Esophagus squamous epithelium (tissue), 5 donors: ENCODE measurements at regions not wholly inside any gene's neighbourhood (a gene's known extent, or its start where the extent isn't known, plus 50 kb on each side); places are given as distances from the start of the nearest gene placed in this dataset.

Experiments used
- DNase-seq: peaks from one replicate; lab custom pipeline; 2025; lab: John Stamatoyannopoulos, UW
- H3K27ac ChIP-seq, 4 donors: fragments of 200-600 bp; sonication (generic); one replicate each; pipeline ENCODE4 v1.5.1; 2016 to 2019; ENCODE audit warnings: mild to moderate bottlenecking in 1 of 4
- H3K27me3 ChIP-seq, 4 donors: fragments of 200-600 bp; sonication (generic); 1 replicate in 3 of 4; 2 replicates in 1 of 4; pipeline versions ENCODE4 v1.5.1 to v1.6.0; 2017 to 2021; ENCODE audit warnings: antibody characterized with exemption in 1 of 4
- H3K36me3 ChIP-seq, 3 donors: fragments of 200-600 bp; sonication (generic); one replicate each; pipeline ENCODE4 v1.5.1; 2016 to 2019
- H3K4me1 ChIP-seq, 3 donors: fragments of 200-600 bp; sonication (generic); one replicate each; pipeline ENCODE4 v1.5.1; 2017 to 2019
- H3K4me3 ChIP-seq, 4 donors: fragments of 200-600 bp; sonication (generic); 1 replicate in 3 of 4; 2 replicates in 1 of 4; pipeline ENCODE4 v1.5.1; 2016 to 2019; ENCODE audit warnings: mild to moderate bottlenecking in 2 of 4, moderate library complexity in 1 of 4
- H3K9me3 ChIP-seq, 3 donors: fragments of 200-600 bp; sonication (generic); one replicate each; pipeline ENCODE4 v1.5.1; 2016 to 2019
- POLR2A ChIP-seq, 4 donors: fragments of 450-650 bp; IDR thresholded peaks; one replicate each; pipeline ENCODE4 v1.6.1; 2017; ENCODE audit warnings: antibody characterized with exemption in 4 of 4, mild to moderate bottlenecking in 4 of 4, moderate library complexity in 3 of 4
- WGBS, 2 donors: methylation state at CpG; one replicate each; pipeline ENCODE4 v1.1.5; 2018; 5-methylcytosine and 5-hydroxymethylcytosine counted together
- intact Hi-C: fragments of 100-400 bp; cut with DNase I; formaldehyde crosslinking; loops from one replicate; pipeline ENCODE4 v1.15.0; 2022
- TF ChIP-seq, protein P1 (sequence below), 6 experiments: fragments of 450-650 bp in 4 of 6; fragments of 200-600 bp in 2 of 6; sonication (generic) in 2 of 6; IDR thresholded peaks; one replicate each; pipeline ENCODE4 v1.5.1; 2016 to 2019; ENCODE audit warnings: antibody characterized with exemption in 6 of 6, mild to moderate bottlenecking in 4 of 6, moderate library complexity in 4 of 6
- donor health status: DM: yes; HTN: yes; CAD: no.

DNA sequence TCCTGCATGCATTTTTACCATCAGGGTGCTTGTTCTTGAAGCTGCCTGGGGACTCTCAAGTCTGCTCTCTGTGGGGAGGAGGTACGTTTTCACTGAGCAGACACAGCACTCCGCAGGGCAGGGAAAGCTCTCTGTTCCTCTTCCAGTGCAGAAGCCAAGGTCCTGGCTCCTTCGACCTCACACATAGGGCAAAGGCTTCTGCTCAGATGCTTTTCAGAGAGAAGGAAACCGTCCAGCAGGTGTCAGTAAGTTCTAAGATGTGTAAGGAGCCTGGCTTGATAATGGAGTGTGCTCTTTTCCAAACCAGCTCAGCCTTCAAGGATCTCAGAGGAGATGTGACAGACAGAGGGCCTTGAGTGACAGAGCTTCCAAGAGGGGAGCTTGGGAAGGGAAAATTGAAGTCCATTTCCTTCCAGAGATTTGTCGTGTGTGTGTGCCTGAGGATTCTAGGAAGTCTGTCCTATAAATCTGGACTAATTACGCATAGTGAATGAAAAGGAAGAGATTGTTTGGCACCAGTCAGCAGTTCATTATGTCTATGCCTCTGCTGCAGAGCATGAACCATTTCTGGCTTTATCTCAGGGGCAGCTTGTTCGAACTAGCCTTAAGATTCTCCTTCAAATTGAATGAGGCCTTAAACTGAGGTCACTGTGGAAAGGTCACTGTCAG, 67.3 kb upstream of the UPP2 start:
- Histone ChIP-seq H3K9me3 (no peaks in the 10 kb centered on the region), H3K27ac (no peak overlapping the region), H3K36me3 (no peaks in the 10 kb centered on the region), H3K4me3 (no peak overlapping the region), H3K27me3 (no peaks in the 10 kb centered on the region), H3K4me1 (no peaks in the 10 kb centered on the region)
- TF ChIP-seq, protein P1, sequence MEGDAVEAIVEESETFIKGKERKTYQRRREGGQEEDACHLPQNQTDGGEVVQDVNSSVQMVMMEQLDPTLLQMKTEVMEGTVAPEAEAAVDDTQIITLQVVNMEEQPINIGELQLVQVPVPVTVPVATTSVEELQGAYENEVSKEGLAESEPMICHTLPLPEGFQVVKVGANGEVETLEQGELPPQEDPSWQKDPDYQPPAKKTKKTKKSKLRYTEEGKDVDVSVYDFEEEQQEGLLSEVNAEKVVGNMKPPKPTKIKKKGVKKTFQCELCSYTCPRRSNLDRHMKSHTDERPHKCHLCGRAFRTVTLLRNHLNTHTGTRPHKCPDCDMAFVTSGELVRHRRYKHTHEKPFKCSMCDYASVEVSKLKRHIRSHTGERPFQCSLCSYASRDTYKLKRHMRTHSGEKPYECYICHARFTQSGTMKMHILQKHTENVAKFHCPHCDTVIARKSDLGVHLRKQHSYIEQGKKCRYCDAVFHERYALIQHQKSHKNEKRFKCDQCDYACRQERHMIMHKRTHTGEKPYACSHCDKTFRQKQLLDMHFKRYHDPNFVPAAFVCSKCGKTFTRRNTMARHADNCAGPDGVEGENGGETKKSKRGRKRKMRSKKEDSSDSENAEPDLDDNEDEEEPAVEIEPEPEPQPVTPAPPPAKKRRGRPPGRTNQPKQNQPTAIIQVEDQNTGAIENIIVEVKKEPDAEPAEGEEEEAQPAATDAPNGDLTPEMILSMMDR (IDR thresholded peaks at IDR 0.05) = peak; percentile 15 to 62 (median 46)
- TF ChIP-seq POLR2A (IDR thresholded peaks at IDR 0.05) = no peak
- intact Hi-C loops = loop anchor here (5.0 kb wide), 1 partner anchor 713 kb away; no protein-coding TSS in a partner anchor
- 26 to 30% methylated on average over 7 of the region's 7 CpGs for WGBS, 2 donors
- DNase-seq = no peak

DNA sequence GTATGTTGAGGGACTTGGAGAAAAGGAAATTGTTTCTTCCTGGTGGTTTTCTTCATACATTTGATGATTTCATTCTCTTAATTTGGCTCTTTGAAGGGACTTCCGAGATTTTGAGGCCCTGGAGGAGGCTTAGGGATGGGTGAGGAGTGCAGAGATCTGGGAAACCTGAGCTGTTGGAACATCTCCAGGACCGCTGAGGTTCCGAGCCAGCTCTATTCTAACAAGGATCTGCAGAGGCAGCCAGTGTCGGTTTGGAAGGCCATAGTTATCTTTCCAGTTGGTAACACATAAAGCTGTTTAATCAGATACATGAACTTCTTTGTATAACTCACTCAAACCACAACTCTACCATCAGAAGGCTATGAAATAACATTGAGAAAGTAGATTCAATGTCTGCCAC, 70.3 kb upstream of the UPP2 start:
- TF ChIP-seq, protein P1 (IDR thresholded peaks at IDR 0.05) = no peak
- TF ChIP-seq POLR2A (IDR thresholded peaks at IDR 0.05) = no peak
- Histone ChIP-seq H3K27ac (no peak overlapping the region), H3K27me3 (no peaks in the 10 kb centered on the region), H3K4me1 (no peaks in the 10 kb centered on the region), H3K9me3 (no peaks in the 10 kb centered on the region), H3K4me3 (no peak overlapping the region), H3K36me3 (no peaks in the 10 kb centered on the region)
- 41 to 74% methylated on average over 4 of the region's 4 CpGs for WGBS, 2 donors
- DNase-seq = no peak
- intact Hi-C loops = loop anchor here (5.0 kb wide), 1 partner anchor 716 kb away; no protein-coding TSS in a partner anchor

DNA sequence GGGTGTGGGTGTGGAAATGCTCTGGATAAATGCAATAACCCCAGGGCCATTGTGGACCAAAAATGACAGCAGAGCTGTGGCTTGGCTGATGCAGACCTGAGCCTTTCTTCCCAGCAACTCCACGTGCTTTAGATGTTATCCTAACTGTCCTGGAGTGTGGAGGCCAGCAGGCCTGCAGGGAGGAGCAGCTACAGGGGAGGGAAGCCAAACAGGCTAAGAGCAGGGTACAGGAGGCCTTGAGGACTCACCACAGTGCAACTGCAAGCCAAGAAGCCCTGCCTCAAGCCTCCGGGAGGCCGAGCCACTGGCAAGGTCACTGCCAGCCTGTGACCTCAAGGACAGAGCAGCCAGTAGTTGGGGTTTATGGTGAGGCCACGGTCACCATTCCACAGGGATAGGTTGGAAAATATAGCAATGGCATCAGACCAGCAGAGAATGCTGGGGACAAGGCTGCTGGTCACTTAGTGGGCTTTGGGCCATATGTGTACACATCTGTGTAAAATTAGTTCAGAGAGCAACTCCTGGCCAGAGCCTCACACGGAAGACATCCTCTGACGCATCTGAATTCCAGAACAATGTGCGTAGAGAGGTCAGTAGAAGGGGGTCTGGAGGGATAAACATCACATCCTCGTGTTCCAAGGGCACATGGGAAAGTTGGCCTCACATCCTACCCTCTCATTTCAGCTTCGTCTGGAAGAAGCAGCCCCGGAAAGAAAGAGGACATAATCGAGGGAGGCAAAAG, 76.2 kb upstream of the UPP2 start:
- Histone ChIP-seq H3K27ac (peak overlapping the region in 1 of 4 donors; percentile 5), H3K27me3 (no peaks in the 10 kb centered on the region), H3K36me3 (no peaks in the 10 kb centered on the region), H3K4me1 (peaks cover 0 to 1% (median 0%) of the 10 kb centered on the region in 3 donors), H3K4me3 (no peak overlapping the region), H3K9me3 (no peaks in the 10 kb centered on the region)
- intact Hi-C loops = no loop called here
- WGBS, 2 donors = 66 to 76% methylated on average over 8 to 10 of the region's 11 CpGs
- no peak for DNase-seq
- no peak for TF ChIP-seq POLR2A (IDR thresholded peaks at IDR 0.05)
- TF ChIP-seq, protein P1 (IDR thresholded peaks at IDR 0.05) = no peak

DNA sequence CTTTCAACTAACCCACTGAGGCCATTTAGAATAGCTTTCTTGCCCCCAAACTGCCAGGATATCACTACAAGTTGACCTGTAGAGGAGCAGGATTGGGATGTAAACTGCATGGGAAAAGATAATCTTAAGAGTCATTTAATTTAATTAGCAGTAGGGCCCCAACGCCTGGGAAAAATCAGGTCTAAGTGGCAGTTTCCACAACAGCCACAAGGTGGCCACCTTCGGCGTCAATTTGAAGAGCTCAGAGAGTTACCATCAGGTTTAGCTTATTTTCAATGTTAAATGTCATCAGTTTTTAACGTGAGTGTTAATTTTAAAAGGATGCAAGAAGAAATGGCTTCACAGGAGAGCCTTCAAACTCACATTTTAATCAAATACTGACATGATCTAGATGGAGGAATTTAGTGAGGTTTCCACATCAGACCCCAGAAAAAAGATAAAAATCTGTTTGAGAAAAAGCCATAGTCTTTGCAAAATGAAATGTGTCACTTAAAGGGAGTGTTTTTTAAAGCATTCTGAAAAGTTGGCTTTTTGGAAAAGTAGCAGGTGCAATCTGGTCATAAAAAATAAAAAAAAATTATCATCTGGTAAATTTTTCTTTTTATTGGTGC, 77.3 kb upstream of the UPP2 start:
- no peak for DNase-seq
- peaks cover 0 to 6% (median 0%) of the 10 kb centered on the region in 3 donors for H3K4me1 ChIP-seq
- intact Hi-C loops = no loop called here
- 0 to 2% methylated on average over 4 of the region's 4 CpGs for WGBS, 2 donors
- no peaks in the 10 kb centered on the region for H3K9me3 ChIP-seq
- H3K27me3 ChIP-seq = no peaks in the 10 kb centered on the region
- no peak overlapping the region for H3K27ac ChIP-seq
- H3K4me3 ChIP-seq = no peak overlapping the region
- no peaks in the 10 kb centered on the region for H3K36me3 ChIP-seq
- TF ChIP-seq, protein P1 (IDR thresholded peaks at IDR 0.05) = peak in 5 of 6 experiments; percentile 77 to 83 (median 82)
- TF ChIP-seq POLR2A (IDR thresholded peaks at IDR 0.05) = no peak

DNA sequence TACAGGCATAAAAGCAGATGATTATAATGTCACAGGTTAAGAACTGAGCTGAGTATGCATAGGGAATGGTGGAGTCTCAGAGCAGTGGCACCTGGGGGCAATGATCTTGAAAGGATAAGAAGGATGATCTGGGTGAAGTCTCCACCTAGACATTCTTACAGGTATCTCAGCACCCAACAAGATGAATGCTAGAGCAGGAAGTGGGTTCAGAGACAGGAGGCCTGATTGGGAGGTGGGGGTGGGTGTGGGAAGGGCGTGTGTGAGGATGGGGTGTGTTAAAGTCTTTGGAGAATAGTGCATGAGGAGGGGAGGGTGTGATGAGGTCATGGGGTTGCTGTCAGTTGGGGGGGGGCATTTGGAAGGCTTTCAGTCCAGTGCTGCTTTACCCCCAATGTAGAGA, 78.8 kb upstream of the UPP2 start:
- Histone ChIP-seq H3K9me3 (no peaks in the 10 kb centered on the region), H3K27me3 (no peaks in the 10 kb centered on the region), H3K36me3 (no peaks in the 10 kb centered on the region), H3K27ac (no peak overlapping the region), H3K4me3 (no peak overlapping the region), H3K4me1 (peaks cover 0 to 6% (median 0%) of the 10 kb centered on the region in 3 donors)
- intact Hi-C loops = no loop called here
- no peak for TF ChIP-seq POLR2A (IDR thresholded peaks at IDR 0.05)
- TF ChIP-seq, protein P1 (IDR thresholded peaks at IDR 0.05) = no peak
- DNase-seq = no peak
- 79 to 100% methylated on average over 1 of the region's 1 CpG for WGBS, 2 donors
